K562 (cell line): ENCODE measurements at regions not wholly inside any gene's neighbourhood (a gene's known extent, or its start where the extent isn't known, plus 50 kb on each side); places are given as distances from the start of the nearest gene placed in this dataset.

Source experiments
- ATAC-seq: fragments of 200-7000 bp; cut with Tn5 transposase; 3 replicates; pipeline ENCODE4 v1.9.1; 2020; ENCODE audit warnings: moderate library complexity
- BruUV-seq: library from RNA; stranded (reverse); fragments of 400-500 nt; replicated peaks from 2 replicates; lab custom pipeline; 2021; lab: Mats Ljungman, UMichigan
- CTCF ChIA-PET: fragments of 300-600 bp; formaldehyde crosslinking; extraction: SDS; loops from one replicate; lab custom pipeline; 2021; ENCODE audit warnings: low intra/inter-chr PET ratio; lab: Yijun Ruan, JAX
- POLR2A ChIA-PET: fragments of 300-600, 350-650 bp; sonication (Branson Sonifier 250); formaldehyde crosslinking; extraction: SDS; loops from one replicate; lab custom pipeline; 2021; ENCODE audit warnings: antibody characterized with exemption, inconsistent platforms; lab: Yijun Ruan, JAX
- DNase-seq, 4 experiments: peaks; one replicate each; pipeline versions ENCODE4 v3.0.0 to v3.0.0-alpha.2; 2011 to 2018; ENCODE audit warnings: low spot score in 3 of 4, mixed read lengths in 3 of 4; ENCODE audit errors: extremely low read depth in 1 of 4
- FAIRE-seq: peaks from 2 replicates; lab custom pipeline; 2011; peaks lifted over from hg19 to GRCh38; lab: Jason Lieb, UNC
- H2AFZ ChIP-seq: 2 replicates; pipeline ENCODE4 v1.6.0; 2011; ENCODE audit warnings: low read depth, low read length, control low read depth, inconsistent platforms
- H3K27ac ChIP-seq: fragments of 200-600 bp; 3 replicates; pipeline ENCODE4 v1.8.0; 2011; ENCODE audit warnings: low read depth, mild to moderate bottlenecking, control low read depth, inconsistent platforms, low read length, moderate library complexity, mixed read lengths; ENCODE audit errors: extremely low read depth
- H3K27me3 ChIP-seq, 2 experiments: fragments of 300-600 bp in 1 of 2; 2 replicates in 1 of 2; 3 replicates in 1 of 2; pipeline versions ENCODE4 v1.6.0 to v1.8.0; 2011; ENCODE audit warnings: inconsistent platforms in 2 of 2, low read length in 2 of 2, mild to moderate bottlenecking in 1 of 2, mixed read lengths in 1 of 2, moderate library complexity in 1 of 2; ENCODE audit not compliant: control insufficient read depth in 2 of 2, insufficient read depth in 2 of 2
- H3K36me3 ChIP-seq: fragments of 300-600 bp; 3 replicates; pipeline ENCODE4 v1.8.0; 2011; ENCODE audit warnings: mild to moderate bottlenecking, low read length, inconsistent platforms; ENCODE audit not compliant: control insufficient read depth, insufficient read depth
- H3K4me1 ChIP-seq, 2 experiments: fragments of 200-600 bp in 1 of 2; replicated peaks in 1 of 2; 2 replicates in 1 of 2; 3 replicates in 1 of 2; pipeline versions ENCODE4 v1.5.1 to v1.8.0; 2011; ENCODE audit warnings: inconsistent platforms in 2 of 2, low read length in 2 of 2, mild to moderate bottlenecking in 1 of 2, mixed read lengths in 1 of 2, moderate library complexity in 1 of 2; ENCODE audit not compliant: control insufficient read depth in 2 of 2, insufficient read depth in 2 of 2
- H3K4me2 ChIP-seq: 2 replicates; pipeline ENCODE4 v1.6.1; 2011; ENCODE audit warnings: low read length, control low read depth, inconsistent platforms, mixed read lengths; ENCODE audit not compliant: insufficient read depth
- H3K4me3 ChIP-seq: fragments of 200-600 bp; sonication (generic), shearing (Covaris generic); 2 replicates; pipeline ENCODE4 v1.5.1; 2016; ENCODE audit warnings: control low read depth, inconsistent platforms
- H3K79me2 ChIP-seq: fragments of 200-600 bp; 3 replicates; pipeline ENCODE4 v1.8.0; 2011; ENCODE audit warnings: low read length, inconsistent platforms; ENCODE audit not compliant: control insufficient read depth, insufficient read depth
- H3K9ac ChIP-seq, 2 experiments: 2 replicates each; pipeline versions ENCODE4 v1.6.0 to v1.6.1; 2011; ENCODE audit warnings: low read depth in 2 of 2, low read length in 2 of 2, control low read depth in 1 of 2, inconsistent platforms in 1 of 2, mild to moderate bottlenecking in 1 of 2, mixed read lengths in 1 of 2; ENCODE audit not compliant: insufficient read depth in 1 of 2
- H3K9me1 ChIP-seq: one replicate; pipeline ENCODE4 v1.6.0; 2011; ENCODE audit warnings: inconsistent platforms, mild to moderate bottlenecking, low read length, moderate library complexity; ENCODE audit not compliant: control insufficient read depth, insufficient read depth
- H3K9me3 ChIP-seq: replicated peaks from 2 replicates; pipeline ENCODE4 v1.5.1; 2011; ENCODE audit warnings: low read depth, low read length, inconsistent platforms; ENCODE audit not compliant: control insufficient read depth, insufficient read depth
- H4K20me1 ChIP-seq: replicated peaks from 2 replicates; pipeline ENCODE4 v1.6.1; 2011; ENCODE audit warnings: low read length, inconsistent platforms, mixed read lengths; ENCODE audit not compliant: control insufficient read depth, insufficient read depth
- ARID3B ChIP-seq: fragments of 250-450 bp; sonication (Bioruptor Pico); IDR thresholded peaks from 2 replicates; pipeline ENCODE4 v1.4.0; 2020; ENCODE audit warnings: borderline replicate concordance
- CHCHD3 ChIP-seq: fragments of 250-450 bp; sonication (Bioruptor Pico); IDR thresholded peaks from 2 replicates; pipeline ENCODE4 v2.1.2; 2022; ENCODE audit warnings: mild to moderate bottlenecking
- CREB5 ChIP-seq: fragments of 250-450 bp; sonication (Bioruptor Pico); IDR thresholded peaks from 2 replicates; pipeline ENCODE4 v1.5.0; 2020; ENCODE audit warnings: mild to moderate bottlenecking
- HLTF ChIP-seq: fragments of 450-650 bp; IDR thresholded peaks from 2 replicates; pipeline ENCODE4 v1.6.1; 2016
- POLR2G ChIP-seq: fragments of 200-400 bp; formaldehyde crosslinking; IDR thresholded peaks from 2 replicates; pipeline ENCODE4 v1.6.1; 2017; ENCODE audit warnings: low read depth, mild to moderate bottlenecking, antibody characterized with exemption, low read length, moderate library complexity
- RBM34 ChIP-seq: fragments of 200-400 bp; formaldehyde crosslinking; IDR thresholded peaks from 2 replicates; pipeline ENCODE4 v1.6.1; 2018; ENCODE audit warnings: low read length, borderline replicate concordance; ENCODE audit not compliant: insufficient read depth
- RNF219 ChIP-seq: fragments of 250-450 bp; sonication (Bioruptor Pico); IDR thresholded peaks from 2 replicates; pipeline ENCODE4 v1.5.0; 2022; ENCODE audit warnings: mild to moderate bottlenecking
- STAT5B ChIP-seq: fragments of 250-450 bp; sonication (Bioruptor Pico); IDR thresholded peaks from 2 replicates; pipeline ENCODE4 v1.8.0; 2021; ENCODE audit warnings: mild to moderate bottlenecking, inconsistent platforms
- ZNF551 ChIP-seq: fragments of 250-450 bp; sonication (Bioruptor Pico); IDR thresholded peaks from 2 replicates; pipeline ENCODE4 v1.5.0; 2021; ENCODE audit warnings: mild to moderate bottlenecking, moderate library complexity
- ZNF778 ChIP-seq: fragments of 450-650 bp; formaldehyde crosslinking; IDR thresholded peaks from 2 replicates; pipeline ENCODE4 v1.4.0; 2020; ENCODE audit warnings: mild to moderate bottlenecking, moderate library complexity
- WGBS: fragments of 100-300 bp; shearing (Covaris generic); methylation state at CpG from one replicate; pipeline ENCODE4 v1.1.6; 2016; ENCODE audit warnings: low coverage, mixed read lengths; ENCODE audit not compliant: insufficient coverage; ENCODE audit errors: missing lambda C conversion rate; 5-methylcytosine and 5-hydroxymethylcytosine counted together
- in situ Hi-C: fragments of 300-500 bp; cut with MboI; formaldehyde crosslinking; loops from 4 replicates; pipeline ENCODE4 v1.15.0; 2018; ENCODE audit warnings: inconsistent platforms, mixed read lengths
- intact Hi-C: fragments of 100-400 bp; cut with micrococcal nuclease; formaldehyde crosslinking; loops from 2 replicates; pipeline ENCODE4 v1.14.2; 2022

GRCh38 chr1:29789910-29790247, 553.6 kb downstream of the PTPRU start:
- no peaks in the 10 kb centered on the region for H3K79me2 ChIP-seq
- intact Hi-C loops: loop anchor here (5.0 kb wide), 1 partner anchor 442 kb away; no protein-coding TSS in a partner anchor
- H3K27ac ChIP-seq: no peak overlapping the region
- ChIA-PET POLR2A (interaction anchor here (0.6 kb wide), 1 partner anchor 9 kb away, joined by 3 read pairs; no protein-coding TSS in a partner anchor), CTCF (no interaction called here)
- H3K4me3 ChIP-seq: no peak overlapping the region
- no peaks in the 10 kb centered on the region for H4K20me1 ChIP-seq
- H3K9ac ChIP-seq: no peak overlapping the region
- WGBS: 2% methylated on average over 6 of the region's 6 CpGs
- no peaks in the 10 kb centered on the region for H3K4me1 ChIP-seq
- H3K9me1 ChIP-seq: no peaks in the 10 kb centered on the region
- no peak for FAIRE-seq
- no peak overlapping the region for H2AFZ ChIP-seq
- H3K27me3 ChIP-seq: peaks cover 0 to 15% of the 10 kb centered on the region in 2 experiments; a peak in 1 of 5 replicates
- no peak for TF ChIP-seq POLR2G
- TF ChIP-seq ARID3B (CRISPR knock-in tag): no peak
- no peak for TF ChIP-seq RBM34
- no peak for TF ChIP-seq ZNF551 (CRISPR knock-in tag)
- no peak for TF ChIP-seq STAT5B
- TF ChIP-seq HLTF: no peak
- no peak for TF ChIP-seq CHCHD3 (CRISPR knock-in tag)
- TF ChIP-seq CREB5 (CRISPR knock-in tag): no peak
- no peak for TF ChIP-seq ZNF778
- TF ChIP-seq RNF219: no peak
- in situ Hi-C loops: loop anchor here (10.0 kb wide), 1 partner anchor 295 kb away; no protein-coding TSS in a partner anchor
- no peaks in the 10 kb centered on the region for H3K9me3 ChIP-seq
- ATAC-seq: no peak
- no peak overlapping the region for H3K4me2 ChIP-seq
- no peak for DNase-seq
- BruUV-seq: no TSS peak
- no peaks in the 10 kb centered on the region for H3K36me3 ChIP-seq
